SK-N-MC (cell line): ENCODE measurements at regions not wholly inside any gene's neighbourhood (a gene's known extent, or its start where the extent isn't known, plus 50 kb on each side); places are given as distances from the start of the nearest gene placed in this dataset.

ENCODE experiments used
- DNase-seq: peaks from one replicate; pipeline ENCODE4 v3.0.0-alpha.2; 2011; ENCODE audit warnings: low read depth, low spot score
- H3K27ac ChIP-seq: fragments of 200-600 bp; sonication (generic); 2 replicates; pipeline ENCODE4 v1.5.1; 2016; ENCODE audit warnings: mixed run types
- H3K36me3 ChIP-seq: fragments of 200-600 bp; sonication (generic); 2 replicates; pipeline ENCODE4 v1.6.1; 2017; ENCODE audit warnings: antibody characterized with exemption, low read length, mixed read lengths; ENCODE audit not compliant: insufficient read depth
- H3K4me3 ChIP-seq: fragments of 200-600 bp; sonication (generic); 2 replicates; pipeline ENCODE4 v1.5.1; 2016
- H3K9ac ChIP-seq: fragments of 200-600 bp; sonication (generic); 2 replicates; pipeline ENCODE4 v1.8.0; 2017; ENCODE audit warnings: mixed run types, mixed read lengths; ENCODE audit not compliant: insufficient read length
- H3K9me3 ChIP-seq: fragments of 200-600 bp; sonication (generic); 2 replicates; pipeline ENCODE4 v1.6.1; 2017; ENCODE audit warnings: low read depth, mild to moderate bottlenecking, antibody characterized with exemption, low read length, moderate library complexity, mixed read lengths
- EZH2 ChIP-seq: fragments of 200-600 bp; sonication (generic); IDR thresholded peaks from one replicate; pipeline ENCODE4 v1.6.1; 2017; ENCODE audit warnings: antibody characterized with exemption
- FOXP2 ChIP-seq: optimal IDR thresholded peaks from 2 replicates; pipeline ENCODE3; 2011; ENCODE audit warnings: mild to moderate bottlenecking, moderate library complexity; ENCODE audit not compliant: insufficient read depth; ENCODE audit errors: extremely low read length, control extremely low read depth
- POLR2AphosphoS5 ChIP-seq: IDR thresholded peaks from 2 replicates; pipeline ENCODE4 v1.6.1; 2012; ENCODE audit warnings: mild to moderate bottlenecking, low read depth, low read length, borderline replicate concordance

GRCh38 chr4:1579901-1580691 is 104.0 kb downstream of the FAM53A start:
- TF ChIP-seq EZH2 (no peak), FOXP2 (no peak), POLR2AphosphoS5 (no peak)
- no peaks in the 10 kb centered on the region for H3K9me3 ChIP-seq
- no peak overlapping the region; the same call in 1 of the 2 replicates for H3K27ac ChIP-seq
- no peak overlapping the region for H3K9ac ChIP-seq
- DNase-seq: no peak
- H3K4me3 ChIP-seq: peak overlapping the region; percentile 79
- no peaks in the 10 kb centered on the region for H3K36me3 ChIP-seq

DNA sequence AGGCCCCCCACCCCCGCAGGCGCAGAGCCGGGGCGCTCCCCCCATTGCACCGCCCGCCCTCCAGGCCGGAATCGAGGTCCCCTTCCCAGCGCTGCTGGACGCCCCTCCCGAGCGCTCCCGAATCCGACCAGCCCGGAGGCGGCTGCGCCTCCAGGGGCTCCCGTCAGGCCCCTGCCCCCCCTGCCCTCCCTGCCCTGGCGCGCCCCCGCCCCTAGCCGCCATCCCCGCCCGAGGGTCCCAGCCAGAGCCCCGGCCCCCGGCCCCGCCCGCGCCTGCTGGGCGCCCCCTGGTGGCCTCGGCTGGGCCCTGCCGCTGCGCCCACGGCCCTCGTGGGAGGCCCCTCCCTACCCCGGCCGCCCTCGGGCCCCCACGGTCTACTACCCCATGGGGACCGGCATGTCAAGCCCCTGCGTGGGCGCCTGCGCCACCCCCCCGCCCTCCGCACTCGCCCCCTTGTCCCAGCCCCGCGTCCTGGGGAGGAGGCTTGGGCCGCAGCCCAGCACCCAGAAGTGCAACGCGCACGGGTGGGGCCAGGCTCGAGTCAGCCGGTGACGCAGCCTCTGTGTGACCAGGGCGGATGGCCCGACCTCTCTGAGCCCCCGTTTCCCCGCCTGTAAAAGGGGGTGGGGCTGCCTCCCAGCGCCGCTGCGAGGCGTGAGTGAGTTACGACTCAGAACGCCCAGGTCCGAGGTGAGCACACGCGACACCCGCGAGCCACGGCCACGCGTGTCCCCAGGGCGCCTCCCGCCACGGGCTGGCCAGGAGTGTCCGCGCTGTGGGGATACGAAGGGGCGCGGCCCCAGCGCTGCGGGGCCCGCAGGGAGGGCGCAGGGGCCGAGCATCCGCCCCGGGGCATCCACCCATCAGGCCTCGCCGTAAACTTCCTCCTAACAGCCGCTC is 104.9 kb downstream of the FAM53A start:
- DNase-seq: no peak
- no peaks in the 10 kb centered on the region for H3K36me3 ChIP-seq
- no peaks in the 10 kb centered on the region for H3K9me3 ChIP-seq
- TF ChIP-seq POLR2AphosphoS5: no peak
- no peak for TF ChIP-seq FOXP2
- peak overlapping the region; percentile 79 for H3K4me3 ChIP-seq
- no peak overlapping the region for H3K27ac ChIP-seq
- peak overlapping the region; percentile 47 for H3K9ac ChIP-seq

DNA sequence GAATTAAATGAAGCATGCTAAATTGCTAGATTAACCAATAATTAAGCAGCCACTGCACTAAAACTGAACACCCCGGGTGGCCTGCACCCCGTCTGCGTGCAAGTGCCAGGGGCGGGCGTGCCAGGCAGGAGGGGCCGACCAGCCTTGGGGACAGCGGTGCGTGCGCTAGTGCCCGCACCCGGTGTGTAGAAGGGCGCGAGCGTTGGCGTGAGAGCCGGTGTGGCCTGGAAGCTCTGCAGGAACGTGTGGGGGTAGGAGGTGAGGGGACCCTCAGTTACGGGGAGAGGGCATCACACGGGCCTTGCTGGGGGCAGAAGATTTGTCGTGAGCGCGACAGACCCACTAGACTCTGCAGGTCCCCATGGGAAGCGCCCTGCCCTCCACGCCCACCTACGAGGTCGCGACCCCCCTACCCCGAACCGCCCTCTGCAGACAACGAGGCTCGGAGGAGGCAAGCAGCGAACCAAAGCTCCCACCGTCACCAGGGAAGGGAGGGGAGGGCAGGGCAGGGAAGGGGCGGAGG is 105.8 kb downstream of the FAM53A start:
- no peaks in the 10 kb centered on the region for H3K9me3 ChIP-seq
- no peaks in the 10 kb centered on the region for H3K36me3 ChIP-seq
- no peak overlapping the region for H3K9ac ChIP-seq
- TF ChIP-seq POLR2AphosphoS5 (no peak), EZH2 (no peak), FOXP2 (no peak)
- H3K27ac ChIP-seq: no peak overlapping the region
- DNase-seq: no peak
- 0 out of 2 replicates have a peak overlapping the region, but pooled peaks have one; percentile 22 for H3K4me3 ChIP-seq

DNA sequence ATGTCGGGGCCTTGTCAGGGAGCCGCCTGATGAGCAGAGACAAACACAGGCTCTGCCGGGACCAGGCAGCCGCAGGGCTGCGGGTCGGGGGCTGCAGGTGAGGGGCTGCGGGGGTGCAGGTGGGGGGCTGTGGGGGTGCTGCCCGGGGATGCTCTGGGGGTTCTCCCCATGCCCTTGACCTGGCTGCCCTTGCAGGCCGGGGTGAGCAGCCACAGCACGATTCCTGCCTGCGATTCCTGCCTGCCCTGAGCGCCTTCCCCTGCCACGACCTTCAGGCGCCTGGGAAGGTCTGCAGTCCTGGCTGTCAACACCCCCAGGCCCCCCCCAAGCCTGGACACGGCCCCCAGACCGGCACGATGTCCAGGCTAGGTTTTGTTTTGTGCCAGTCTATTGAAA is 106.3 kb downstream of the FAM53A start:
- TF ChIP-seq POLR2AphosphoS5: no peak
- no peak overlapping the region for H3K27ac ChIP-seq
- H3K4me3 ChIP-seq: no peak overlapping the region
- H3K9ac ChIP-seq: no peak overlapping the region
- no peak for DNase-seq
- no peaks in the 10 kb centered on the region for H3K9me3 ChIP-seq
- H3K36me3 ChIP-seq: no peaks in the 10 kb centered on the region

GRCh38 chr4:1576961-1577821 is 106.9 kb downstream of the FAM53A start:
- H3K36me3 ChIP-seq: no peaks in the 10 kb centered on the region
- no peak overlapping the region for H3K4me3 ChIP-seq
- H3K27ac ChIP-seq: no peak overlapping the region
- H3K9me3 ChIP-seq: no peaks in the 10 kb centered on the region
- no peak for TF ChIP-seq POLR2AphosphoS5
- no peak for TF ChIP-seq FOXP2
- TF ChIP-seq EZH2: no peak
- H3K9ac ChIP-seq: no peak overlapping the region
- DNase-seq: no peak

DNA sequence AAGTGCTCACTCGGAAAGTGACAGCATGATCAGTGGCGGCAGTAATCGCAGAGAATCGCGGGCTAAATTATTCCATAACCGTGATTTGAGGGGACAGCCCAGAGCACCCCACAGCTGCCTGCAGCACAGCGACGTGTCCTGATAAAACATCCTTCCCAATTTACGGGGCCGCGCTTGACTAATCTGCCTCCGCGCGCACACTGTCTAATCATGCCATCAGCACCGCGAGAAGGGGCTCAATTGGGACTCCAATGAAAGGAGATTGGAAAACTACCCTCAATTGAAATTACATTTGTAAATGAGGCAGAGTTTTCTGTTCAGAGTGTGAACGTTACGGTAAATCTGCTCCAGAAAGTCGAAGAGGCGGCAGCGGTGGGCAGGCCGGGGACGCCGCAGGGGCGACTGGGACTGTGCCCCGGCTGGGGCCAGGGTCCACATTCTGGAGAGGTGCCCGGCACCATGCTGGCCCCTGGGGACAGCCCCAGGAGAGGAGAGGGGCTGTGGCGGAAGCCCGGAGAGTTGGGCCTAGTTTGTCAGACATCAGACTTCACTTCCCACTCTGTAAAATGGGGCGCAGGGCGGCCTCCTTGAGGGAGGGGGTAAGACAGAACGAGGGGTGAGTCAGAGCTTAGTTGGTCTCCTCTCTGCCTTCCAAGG is 107.7 kb downstream of the FAM53A start:
- H3K27ac ChIP-seq: 0 out of 2 replicates have a peak overlapping the region, but pooled peaks have one; percentile 19
- H3K9me3 ChIP-seq: no peaks in the 10 kb centered on the region
- no peak for DNase-seq
- no peak overlapping the region for H3K9ac ChIP-seq
- H3K4me3 ChIP-seq: no peak overlapping the region
- no peaks in the 10 kb centered on the region for H3K36me3 ChIP-seq
- TF ChIP-seq FOXP2 (no peak), EZH2 (no peak), POLR2AphosphoS5 (no peak)
